BJ (cell line): ENCODE measurements at regions not wholly inside any gene's neighbourhood (a gene's known extent, or its start where the extent isn't known, plus 50 kb on each side); places are given as distances from the start of the nearest gene placed in this dataset.

Experiments
- CTCF ChIA-PET: fragments of 350-600 bp; formaldehyde crosslinking; extraction: SDS; loops from one replicate; lab custom pipeline; 2021; ENCODE audit warnings: antibody characterized with exemption, inconsistent platforms; lab: Yijun Ruan, JAX
- POLR2A ChIA-PET: fragments of 300-600 bp; sonication (Branson Sonifier 250); formaldehyde crosslinking; extraction: SDS; loops from one replicate; lab custom pipeline; 2021; ENCODE audit warnings: antibody characterized with exemption; lab: Charles Lee
- DNase-seq: peaks from one replicate; pipeline ENCODE4 v3.0.0-alpha.2; 2011; ENCODE audit warnings: low read depth
- H3K27me3 ChIP-seq: 2 replicates; pipeline ENCODE4 v1.6.0; 2011; ENCODE audit warnings: low read length; ENCODE audit not compliant: control insufficient read depth, insufficient read depth
- H3K36me3 ChIP-seq: 2 replicates; pipeline ENCODE4 v1.5.1; 2011; ENCODE audit warnings: low read length; ENCODE audit not compliant: control insufficient read depth, insufficient read depth
- H3K4me3 ChIP-seq: 2 replicates; pipeline ENCODE4 v1.5.1; 2011; ENCODE audit warnings: low read depth, mild to moderate bottlenecking, control low read depth, low read length
- TF ChIP-seq, protein P1 (sequence below): IDR thresholded peaks from 2 replicates; pipeline ENCODE4 v1.5.1; 2011; ENCODE audit warnings: low read depth, mild to moderate bottlenecking, control low read depth, inconsistent platforms, low read length, moderate library complexity; ENCODE audit not compliant: insufficient read depth

DNA sequence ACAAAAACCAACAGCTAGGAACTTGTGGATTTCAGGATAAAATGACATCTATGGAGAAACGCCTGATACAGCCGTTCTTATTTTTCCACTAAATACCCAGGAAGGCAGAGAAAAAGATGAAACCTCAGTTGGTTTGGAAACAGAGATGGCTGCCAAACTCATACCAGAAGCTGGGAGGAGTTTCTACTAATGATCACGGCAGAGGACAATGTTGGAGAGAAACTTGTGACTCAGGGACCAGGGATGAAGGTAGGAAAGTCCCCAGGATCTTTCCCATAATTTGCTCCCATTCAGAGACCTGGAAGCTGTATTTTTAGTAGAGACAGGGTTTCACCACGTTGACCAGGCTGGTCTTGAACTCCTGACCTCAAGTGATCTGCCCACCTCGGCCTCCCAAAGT, 187.1 kb upstream of the IER5L start:
- ChIA-PET CTCF (no interaction called here), POLR2A (no interaction called here)
- Histone ChIP-seq H3K36me3 (no peaks in the 10 kb centered on the region), H3K27me3 (no peaks in the 10 kb centered on the region; the same call in 1 of the 2 replicates), H3K4me3 (no peak overlapping the region)
- DNase-seq = no peak
- TF ChIP-seq, protein P1, sequence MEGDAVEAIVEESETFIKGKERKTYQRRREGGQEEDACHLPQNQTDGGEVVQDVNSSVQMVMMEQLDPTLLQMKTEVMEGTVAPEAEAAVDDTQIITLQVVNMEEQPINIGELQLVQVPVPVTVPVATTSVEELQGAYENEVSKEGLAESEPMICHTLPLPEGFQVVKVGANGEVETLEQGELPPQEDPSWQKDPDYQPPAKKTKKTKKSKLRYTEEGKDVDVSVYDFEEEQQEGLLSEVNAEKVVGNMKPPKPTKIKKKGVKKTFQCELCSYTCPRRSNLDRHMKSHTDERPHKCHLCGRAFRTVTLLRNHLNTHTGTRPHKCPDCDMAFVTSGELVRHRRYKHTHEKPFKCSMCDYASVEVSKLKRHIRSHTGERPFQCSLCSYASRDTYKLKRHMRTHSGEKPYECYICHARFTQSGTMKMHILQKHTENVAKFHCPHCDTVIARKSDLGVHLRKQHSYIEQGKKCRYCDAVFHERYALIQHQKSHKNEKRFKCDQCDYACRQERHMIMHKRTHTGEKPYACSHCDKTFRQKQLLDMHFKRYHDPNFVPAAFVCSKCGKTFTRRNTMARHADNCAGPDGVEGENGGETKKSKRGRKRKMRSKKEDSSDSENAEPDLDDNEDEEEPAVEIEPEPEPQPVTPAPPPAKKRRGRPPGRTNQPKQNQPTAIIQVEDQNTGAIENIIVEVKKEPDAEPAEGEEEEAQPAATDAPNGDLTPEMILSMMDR = no peak

DNA sequence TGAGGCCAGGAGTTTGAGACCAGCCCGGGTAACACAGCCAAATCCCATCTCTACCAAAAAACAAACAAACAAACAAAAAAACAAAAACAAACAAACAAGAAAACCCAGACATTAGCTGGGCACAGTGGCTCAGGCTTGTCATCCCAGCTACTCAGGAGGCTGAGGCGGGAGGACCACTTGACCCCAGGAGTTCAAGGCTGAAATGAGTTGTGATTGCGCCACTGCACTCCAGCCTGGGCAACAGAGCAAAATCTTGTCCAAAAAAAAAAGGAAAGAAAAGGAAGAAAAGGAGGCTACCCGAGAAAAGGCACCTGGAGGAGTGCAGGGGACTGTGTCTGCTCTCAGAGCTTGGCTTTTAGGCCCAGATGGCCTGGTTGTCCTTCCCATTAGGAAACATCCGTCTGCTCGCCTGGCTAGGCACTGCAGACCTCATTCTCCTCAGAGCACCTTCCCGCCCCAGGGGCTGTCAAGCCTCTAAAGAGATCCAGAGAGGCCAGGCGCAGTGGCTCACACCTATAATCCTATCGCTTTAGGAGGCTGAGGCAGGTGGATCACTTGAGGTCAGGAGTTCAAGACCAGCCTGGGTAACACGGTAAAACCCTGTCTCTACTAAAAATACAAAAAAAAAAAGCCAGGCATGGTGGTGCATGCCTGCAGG, 185.3 kb upstream of the IER5L start:
- ChIA-PET POLR2A (no interaction called here), CTCF (interaction anchor here (0.6 to 0.9 kb wide), 2 partner anchors 9 to 209 kb away, joined by 3 read pairs; no protein-coding TSS in a partner anchor)
- DNase-seq = no peak
- TF ChIP-seq, protein P1 = no peak
- Histone ChIP-seq H3K4me3 (no peak overlapping the region), H3K27me3 (no peaks in the 10 kb centered on the region; the same call in 1 of the 2 replicates), H3K36me3 (no peaks in the 10 kb centered on the region)

DNA sequence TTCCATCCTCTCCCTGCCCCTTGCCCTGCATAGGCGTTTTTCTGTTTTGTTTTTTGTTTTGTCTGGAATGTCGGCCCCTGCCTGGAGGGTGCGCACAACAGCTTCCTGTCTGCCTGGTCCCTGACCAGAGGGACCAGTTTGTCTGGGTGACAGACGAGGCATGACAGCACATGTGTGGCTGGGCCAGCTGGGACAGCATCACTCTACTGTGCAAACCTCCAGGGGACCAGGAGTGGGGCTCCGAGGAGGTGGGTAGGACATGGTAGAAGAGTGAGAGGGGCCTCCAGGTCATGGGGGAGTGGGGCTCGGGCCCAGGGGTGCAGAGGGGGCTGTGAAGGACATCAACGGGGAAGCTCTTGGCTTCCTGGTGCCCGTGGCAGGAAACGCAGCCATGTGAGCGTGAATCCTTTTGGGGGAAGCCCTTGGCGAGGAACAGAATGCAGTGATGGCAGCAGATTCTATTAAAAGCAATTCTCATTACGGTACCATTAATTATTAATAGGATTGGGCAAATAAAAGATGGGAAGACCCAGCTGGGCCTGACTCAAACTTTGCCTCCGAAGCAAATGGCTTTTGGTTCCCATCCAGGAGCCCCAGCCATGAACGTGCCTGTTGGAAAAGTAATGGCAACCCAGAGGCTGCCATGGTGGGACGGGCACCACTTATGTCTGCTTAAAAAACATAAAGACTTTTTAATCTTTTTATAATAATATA, 184.4 kb upstream of the IER5L start:
- CTCF ChIA-PET = no interaction called here
- DNase-seq = no peak
- POLR2A ChIA-PET = no interaction called here
- TF ChIP-seq, protein P1 = no peak
- Histone ChIP-seq H3K36me3 (no peaks in the 10 kb centered on the region), H3K4me3 (no peak overlapping the region), H3K27me3 (no peaks in the 10 kb centered on the region; the same call in 1 of the 2 replicates)

DNA sequence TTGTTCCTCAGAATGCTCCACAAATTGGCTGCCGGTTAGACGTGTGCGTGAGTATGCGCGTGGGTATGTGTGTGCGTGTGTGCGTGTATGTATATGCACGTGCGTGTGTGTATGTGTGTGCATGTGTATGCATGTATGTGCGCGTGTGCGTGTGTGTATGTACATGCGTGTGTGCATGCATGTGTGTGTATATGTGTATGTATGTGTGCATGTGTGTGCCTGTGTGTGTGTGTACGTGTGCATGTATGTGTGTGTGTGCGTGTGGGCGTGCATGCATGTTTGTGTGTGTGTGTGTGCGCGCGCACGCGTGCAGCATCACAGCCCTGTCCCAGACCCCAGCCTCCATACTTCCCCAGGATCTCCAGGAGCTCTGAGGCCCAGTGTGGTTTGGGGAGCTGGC, 183.1 kb upstream of the IER5L start:
- ChIA-PET POLR2A (no interaction called here), CTCF (no interaction called here)
- DNase-seq = no peak

DNA sequence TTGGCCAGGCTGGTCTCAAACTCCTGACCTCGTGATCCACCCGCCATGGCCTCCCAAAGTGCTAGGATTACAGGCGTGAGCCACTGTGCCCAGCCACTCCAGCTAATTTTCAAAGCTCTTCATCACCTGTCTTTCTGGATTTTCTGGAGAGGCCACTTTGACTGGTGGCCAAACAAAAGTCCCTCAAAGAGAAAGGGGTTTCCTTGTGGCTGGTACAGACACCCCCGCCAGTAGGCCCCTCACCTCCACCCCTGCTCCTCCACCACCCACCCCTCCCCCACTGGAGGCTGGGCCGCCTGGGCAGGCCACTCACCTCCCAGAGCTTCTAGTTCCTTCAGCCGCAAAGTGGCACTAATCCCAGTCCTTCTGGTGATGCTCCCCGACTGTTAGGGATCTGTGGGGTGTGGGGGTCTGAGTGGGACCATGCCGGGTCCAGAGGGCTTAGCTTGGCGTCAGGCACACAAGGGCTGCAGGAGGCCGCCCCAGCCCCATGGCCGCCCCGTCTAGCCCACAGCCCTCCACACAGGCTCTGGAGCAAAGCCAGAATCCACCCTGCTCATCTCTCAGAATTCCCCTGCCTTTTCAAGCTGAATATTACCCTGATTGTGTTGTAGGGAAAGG, 182.0 kb upstream of the IER5L start:
- H3K4me3 ChIP-seq = no peak overlapping the region
- ChIA-PET POLR2A (no interaction called here), CTCF (interaction anchor here (0.6 to 1.2 kb wide), 2 partner anchors 115 to 846 kb away, joined by 3 to 4 read pairs; no protein-coding TSS in a partner anchor)
- DNase-seq = no peak
- no peaks in the 10 kb centered on the region; the same call in 1 of the 2 replicates for H3K27me3 ChIP-seq
- TF ChIP-seq, protein P1 = no peak
- no peaks in the 10 kb centered on the region for H3K36me3 ChIP-seq

More for the DNA sequence above, 183.1 kb upstream of the IER5L start:
- TF ChIP-seq, protein P1 = no peak
- Histone ChIP-seq H3K27me3 (no peaks in the 10 kb centered on the region; the same call in 1 of the 2 replicates), H3K36me3 (no peaks in the 10 kb centered on the region), H3K4me3 (no peak overlapping the region)
